Effector memory CD4-positive, alpha-beta T cell (primary cell): ENCODE measurements at regions not wholly inside any gene's neighbourhood (a gene's known extent, or its start where the extent isn't known, plus 50 kb on each side); places are given as distances from the start of the nearest gene placed in this dataset.
"Not testable (repeated sequence)": the region's sequence is repeated elsewhere in the genome, so short reads cannot be mapped to it uniquely, and the experiment has no call there.

Experiments used
- DNase-seq, 3 donors: peaks; one replicate each; pipeline ENCODE4 v3.0.0-alpha.2; 2020
- H3K27ac ChIP-seq: 2 replicates; pipeline ENCODE4 v1.7.0; 2013; ENCODE audit warnings: mild to moderate bottlenecking, low read length, moderate library complexity; ENCODE audit not compliant: insufficient read depth, poor library complexity, severe bottlenecking
- H3K27me3 ChIP-seq: replicated peaks from 2 replicates; pipeline ENCODE4 v1.7.0; 2013; ENCODE audit warnings: mild to moderate bottlenecking, low read length; ENCODE audit not compliant: insufficient read depth, control insufficient read depth, poor library complexity, severe bottlenecking
- H3K36me3 ChIP-seq: 2 replicates; pipeline ENCODE4 v1.7.0; 2013; ENCODE audit warnings: mild to moderate bottlenecking, low read length, moderate library complexity; ENCODE audit not compliant: control insufficient read depth, insufficient read depth
- H3K4me1 ChIP-seq: 2 replicates; pipeline ENCODE4 v1.7.0; 2013; ENCODE audit warnings: low read length, mild to moderate bottlenecking; ENCODE audit not compliant: control insufficient read depth, insufficient read depth, poor library complexity, severe bottlenecking
- H3K4me3 ChIP-seq: 2 replicates; pipeline ENCODE4 v1.7.0; 2013; ENCODE audit warnings: low read length, low read depth, mild to moderate bottlenecking; ENCODE audit not compliant: insufficient read depth, poor library complexity, severe bottlenecking
- H3K9me3 ChIP-seq: 2 replicates; pipeline ENCODE4 v1.7.0; 2013; ENCODE audit warnings: mild to moderate bottlenecking, low read length, moderate library complexity; ENCODE audit not compliant: control insufficient read depth

GRCh38 chr7:85356916-85357315, 170.1 kb upstream of the SEMA3D start:
- no peaks in the 10 kb centered on the region for H3K36me3 ChIP-seq
- DNase-seq: no peak
- no peaks in the 10 kb centered on the region for H3K4me1 ChIP-seq
- no peaks in the 10 kb centered on the region for H3K9me3 ChIP-seq
- H3K27me3 ChIP-seq: no peaks in the 10 kb centered on the region
- H3K27ac ChIP-seq: no peak overlapping the region
- no peak overlapping the region for H3K4me3 ChIP-seq

- H3K27me3 ChIP-seq: no peaks in the 10 kb centered on the region
- H3K9me3 ChIP-seq: no peaks in the 10 kb centered on the region
- DNase-seq: no peak
- H3K4me3 ChIP-seq: no peak overlapping the region
- H3K4me1 ChIP-seq: no peaks in the 10 kb centered on the region
- no peak overlapping the region for H3K27ac ChIP-seq
- H3K36me3 ChIP-seq: no peaks in the 10 kb centered on the region
Measured at GRCh38 chr7:85343484-85343883, 156.6 kb upstream of the SEMA3D start.

GRCh38 chr7:85342781-85343180, 155.9 kb upstream of the SEMA3D start:
- H3K27me3 ChIP-seq: no peaks in the 10 kb centered on the region
- H3K36me3 ChIP-seq: no peaks in the 10 kb centered on the region
- no peaks in the 10 kb centered on the region for H3K9me3 ChIP-seq
- no peak for DNase-seq
- no peak overlapping the region for H3K27ac ChIP-seq
- H3K4me3 ChIP-seq: no peak overlapping the region
- no peaks in the 10 kb centered on the region for H3K4me1 ChIP-seq

GRCh38 chr7:85341973-85342372, 155.1 kb upstream of the SEMA3D start:
- no peaks in the 10 kb centered on the region for H3K9me3 ChIP-seq

GRCh38 chr7:85341121-85341520, 154.3 kb upstream of the SEMA3D start:
- H3K4me1 ChIP-seq: no peaks in the 10 kb centered on the region
- DNase-seq: no peak

More at GRCh38 chr7:85341973-85342372, 155.1 kb upstream of the SEMA3D start:
- no peak overlapping the region for H3K4me3 ChIP-seq
- H3K27ac ChIP-seq: no peak overlapping the region
- H3K36me3 ChIP-seq: no peaks in the 10 kb centered on the region
- no peaks in the 10 kb centered on the region for H3K27me3 ChIP-seq
- no peaks in the 10 kb centered on the region for H3K4me1 ChIP-seq
- no peak for DNase-seq

GRCh38 chr7:85336086-85336485, 149.2 kb upstream of the SEMA3D start:
- Histone ChIP-seq H3K27me3 (no peaks in the 10 kb centered on the region), H3K36me3 (no peaks in the 10 kb centered on the region), H3K27ac (no peak overlapping the region), H3K4me3 (no peak overlapping the region), H3K4me1 (no peaks in the 10 kb centered on the region), H3K9me3 (no peaks in the 10 kb centered on the region)
- DNase-seq: no peak

More at GRCh38 chr7:85341121-85341520, 154.3 kb upstream of the SEMA3D start:
- H3K27me3 ChIP-seq: no peaks in the 10 kb centered on the region
- H3K4me3 ChIP-seq: no peak overlapping the region
- H3K9me3 ChIP-seq: no peaks in the 10 kb centered on the region
- H3K36me3 ChIP-seq: no peaks in the 10 kb centered on the region
- no peak overlapping the region for H3K27ac ChIP-seq

- not testable (repeated sequence) for H3K4me3 ChIP-seq, H3K27me3 ChIP-seq, H3K36me3 ChIP-seq, H3K27ac ChIP-seq, DNase-seq, H3K9me3 ChIP-seq, H3K4me1 ChIP-seq
Measured at GRCh38 chr7:85335113-85335512, 148.3 kb upstream of the SEMA3D start.

- Histone ChIP-seq H3K27ac (no peak overlapping the region), H3K9me3 (no peaks in the 10 kb centered on the region), H3K36me3 (no peaks in the 10 kb centered on the region), H3K27me3 (no peaks in the 10 kb centered on the region), H3K4me1 (no peaks in the 10 kb centered on the region), H3K4me3 (no peak overlapping the region)
- DNase-seq: no peak
Measured at GRCh38 chr7:85328456-85328998, 141.7 kb upstream of the SEMA3D start.

- Histone ChIP-seq H3K4me1 (no peaks in the 10 kb centered on the region), H3K4me3 (no peak overlapping the region), H3K9me3 (no peaks in the 10 kb centered on the region), H3K27me3 (no peaks in the 10 kb centered on the region), H3K27ac (no peak overlapping the region), H3K36me3 (no peaks in the 10 kb centered on the region)
- no peak for DNase-seq
Measured at GRCh38 chr7:85324145-85324799, 137.4 kb upstream of the SEMA3D start.

GRCh38 chr7:85322252-85322651, 135.4 kb upstream of the SEMA3D start:
- no peak for DNase-seq
- no peaks in the 10 kb centered on the region for H3K4me1 ChIP-seq
- H3K9me3 ChIP-seq: no peaks in the 10 kb centered on the region

More at GRCh38 chr7:85322252-85322651, 135.4 kb upstream of the SEMA3D start:
- Histone ChIP-seq H3K27ac (no peak overlapping the region), H3K4me3 (no peak overlapping the region), H3K27me3 (no peaks in the 10 kb centered on the region), H3K36me3 (no peaks in the 10 kb centered on the region)
